Coronary artery (tissue), 2 donors: ENCODE measurements at regions not wholly inside any gene's neighbourhood (a gene's known extent, or its start where the extent isn't known, plus 50 kb on each side); places are given as distances from the start of the nearest gene placed in this dataset.

Experiments
- DNase-seq: peaks from one replicate; pipeline ENCODE4 v3.0.0-alpha.2; 2017; ENCODE audit warnings: low spot score
- H3K27ac ChIP-seq, 2 donors: fragments of 200-600 bp; sonication (generic); one replicate each; pipeline ENCODE4 v1.5.1; 2016 to 2019
- H3K4me3 ChIP-seq: fragments of 200-600 bp; sonication (generic); 2 replicates; pipeline ENCODE4 v1.5.1; 2016; ENCODE audit warnings: mild to moderate bottlenecking, moderate library complexity
- TF ChIP-seq, protein P1 (sequence below): fragments of 200-600 bp; sonication (generic); IDR thresholded peaks from one replicate; pipeline ENCODE4 v1.5.1; 2019; ENCODE audit warnings: antibody characterized with exemption

DNA sequence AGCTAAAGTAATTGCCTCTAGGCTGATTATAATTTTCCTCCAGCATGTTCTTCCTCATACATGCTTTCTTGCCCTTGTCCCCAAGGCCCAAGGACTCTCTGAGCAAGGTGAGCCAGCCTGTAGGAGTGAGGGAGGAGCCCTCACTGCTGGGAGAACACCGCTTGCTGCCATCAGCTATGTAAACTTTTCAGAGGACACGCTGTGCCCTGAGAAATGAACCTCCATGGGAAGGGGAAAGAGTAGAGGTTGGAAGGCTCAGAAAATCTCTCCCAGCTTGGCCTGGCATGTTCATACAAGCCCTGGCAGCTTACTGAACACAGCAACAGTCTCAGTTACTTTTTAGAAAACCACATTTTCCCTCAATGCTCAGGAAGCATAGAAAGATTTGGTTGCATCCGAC is 103.0 kb upstream of the SLC24A5 start:
- TF ChIP-seq, protein P1, sequence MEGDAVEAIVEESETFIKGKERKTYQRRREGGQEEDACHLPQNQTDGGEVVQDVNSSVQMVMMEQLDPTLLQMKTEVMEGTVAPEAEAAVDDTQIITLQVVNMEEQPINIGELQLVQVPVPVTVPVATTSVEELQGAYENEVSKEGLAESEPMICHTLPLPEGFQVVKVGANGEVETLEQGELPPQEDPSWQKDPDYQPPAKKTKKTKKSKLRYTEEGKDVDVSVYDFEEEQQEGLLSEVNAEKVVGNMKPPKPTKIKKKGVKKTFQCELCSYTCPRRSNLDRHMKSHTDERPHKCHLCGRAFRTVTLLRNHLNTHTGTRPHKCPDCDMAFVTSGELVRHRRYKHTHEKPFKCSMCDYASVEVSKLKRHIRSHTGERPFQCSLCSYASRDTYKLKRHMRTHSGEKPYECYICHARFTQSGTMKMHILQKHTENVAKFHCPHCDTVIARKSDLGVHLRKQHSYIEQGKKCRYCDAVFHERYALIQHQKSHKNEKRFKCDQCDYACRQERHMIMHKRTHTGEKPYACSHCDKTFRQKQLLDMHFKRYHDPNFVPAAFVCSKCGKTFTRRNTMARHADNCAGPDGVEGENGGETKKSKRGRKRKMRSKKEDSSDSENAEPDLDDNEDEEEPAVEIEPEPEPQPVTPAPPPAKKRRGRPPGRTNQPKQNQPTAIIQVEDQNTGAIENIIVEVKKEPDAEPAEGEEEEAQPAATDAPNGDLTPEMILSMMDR: no peak
- H3K4me3 ChIP-seq: no peak overlapping the region
- no peak overlapping the region for H3K27ac ChIP-seq
- DNase-seq: no peak

DNA sequence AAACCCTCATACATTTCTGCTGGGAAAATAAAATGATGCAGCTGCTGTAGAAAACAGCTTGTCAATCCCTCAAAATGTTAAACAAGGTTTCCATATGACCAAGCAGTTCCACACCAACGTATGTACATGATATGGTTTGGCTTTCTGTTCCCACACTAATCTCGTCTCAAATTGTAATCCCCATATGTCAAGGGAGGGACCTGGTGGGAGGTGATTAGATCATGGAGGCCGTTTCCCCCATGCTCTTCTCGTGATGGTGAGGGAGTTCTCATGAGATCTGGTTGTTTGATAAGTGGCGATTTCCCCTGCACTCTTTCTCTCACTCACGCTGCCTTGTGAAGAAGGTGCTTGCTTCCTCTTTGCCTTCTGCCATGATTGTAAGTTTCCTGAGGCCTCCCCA is 100.6 kb upstream of the SLC24A5 start:
- Histone ChIP-seq H3K4me3 (no peak overlapping the region), H3K27ac (no peak overlapping the region)
- TF ChIP-seq, protein P1: no peak
- no peak for DNase-seq

DNA sequence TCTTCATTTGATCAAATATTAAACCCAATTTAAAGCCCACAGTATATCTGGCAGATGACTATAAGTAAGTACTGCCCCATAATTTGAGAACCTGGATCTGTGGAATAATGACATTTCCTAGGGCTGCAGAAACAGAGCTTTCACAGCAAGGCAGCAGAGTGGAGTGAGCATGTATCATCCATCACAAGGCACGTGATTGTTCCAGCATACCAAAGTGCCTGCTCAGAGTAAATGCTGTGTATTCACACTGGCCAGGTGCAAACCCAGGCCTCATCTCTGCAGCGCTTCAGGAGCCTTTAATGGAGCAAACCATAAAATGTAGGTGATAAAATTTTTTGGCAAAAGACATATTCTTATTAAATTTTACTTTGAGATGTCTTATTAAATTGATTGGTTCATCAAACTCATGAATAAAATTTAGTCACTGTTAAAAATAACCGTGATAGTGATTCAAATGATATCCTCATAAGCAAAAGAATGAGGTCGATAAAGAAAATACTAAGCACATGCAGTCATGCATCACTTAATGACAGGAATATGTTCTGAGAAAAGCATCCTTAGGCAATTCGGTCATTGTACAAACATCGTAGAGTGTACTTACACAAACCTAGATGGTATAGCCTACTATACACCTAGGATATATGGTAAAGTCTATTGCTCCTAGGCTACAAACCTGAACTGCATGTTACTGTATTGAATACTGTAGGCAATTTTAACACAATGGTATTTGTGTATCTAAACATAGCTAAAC is 99.3 kb upstream of the SLC24A5 start:
- TF ChIP-seq, protein P1: no peak
- Histone ChIP-seq H3K27ac (no peak overlapping the region), H3K4me3 (no peak overlapping the region)
- DNase-seq: no peak

DNA sequence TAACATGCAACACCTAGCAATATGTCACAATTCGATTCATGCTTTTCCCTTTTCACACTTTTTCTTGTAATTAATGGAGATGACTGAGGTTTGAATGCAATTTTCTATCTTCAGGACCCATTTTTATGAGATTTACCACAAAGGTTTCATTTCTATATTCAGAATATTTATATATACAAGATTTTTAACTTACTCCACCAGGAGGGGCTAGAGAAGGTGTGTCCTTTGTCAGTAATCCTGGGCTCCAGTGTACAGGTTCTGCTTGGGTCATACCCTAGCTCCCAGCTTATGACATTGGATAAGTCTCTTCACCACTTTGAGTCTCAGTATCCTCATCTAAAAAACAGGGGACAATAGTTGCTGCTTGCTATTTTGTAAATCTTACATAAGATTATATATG is 95.7 kb upstream of the SLC24A5 start:
- Histone ChIP-seq H3K27ac (no peak overlapping the region), H3K4me3 (no peak overlapping the region)
- TF ChIP-seq, protein P1: no peak
- no peak for DNase-seq

DNA sequence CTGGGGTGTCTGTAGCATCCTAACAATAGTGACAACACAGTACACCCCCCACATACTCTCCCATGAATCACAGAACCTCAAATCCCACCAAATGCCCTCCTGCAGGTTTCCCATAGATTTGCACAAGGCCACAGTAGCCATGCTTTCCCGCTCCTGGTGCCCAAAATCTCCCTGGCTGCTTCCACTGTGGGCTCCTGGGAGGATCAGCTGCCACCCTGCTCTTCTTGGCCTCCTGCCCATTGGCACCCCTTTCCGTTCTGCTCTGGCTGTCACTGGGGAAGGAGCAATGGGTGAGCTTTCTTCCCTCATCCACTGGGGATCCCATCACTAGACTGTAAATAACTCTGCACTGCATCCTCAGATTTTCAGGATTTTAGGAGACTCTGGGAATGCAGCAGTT is 92.1 kb upstream of the SLC24A5 start:
- Histone ChIP-seq H3K27ac (no peak overlapping the region), H3K4me3 (no peak overlapping the region)
- TF ChIP-seq, protein P1: no peak
- no peak for DNase-seq

DNA sequence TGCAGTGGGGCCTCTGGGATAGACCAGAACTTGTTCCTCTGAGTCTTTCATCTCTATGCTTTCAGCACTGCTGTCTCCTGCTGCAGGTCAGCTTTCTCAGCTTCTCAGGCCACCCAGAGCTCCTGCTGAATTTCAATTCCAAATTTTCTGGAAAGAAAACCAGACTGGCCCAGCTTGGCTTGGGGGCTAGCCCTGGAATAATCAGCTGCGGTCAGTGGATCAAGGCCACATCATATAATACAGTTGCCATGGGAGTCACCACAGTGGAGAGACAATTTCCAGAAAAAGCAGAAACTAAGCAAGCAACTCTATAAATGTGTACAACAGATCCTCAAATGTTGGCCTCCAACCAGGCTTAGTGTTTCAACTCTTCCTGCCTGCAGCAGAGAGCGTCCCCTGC is 91.1 kb upstream of the SLC24A5 start:
- TF ChIP-seq, protein P1: no peak
- no peak for DNase-seq
- no peak overlapping the region for H3K27ac ChIP-seq
- no peak overlapping the region for H3K4me3 ChIP-seq

DNA sequence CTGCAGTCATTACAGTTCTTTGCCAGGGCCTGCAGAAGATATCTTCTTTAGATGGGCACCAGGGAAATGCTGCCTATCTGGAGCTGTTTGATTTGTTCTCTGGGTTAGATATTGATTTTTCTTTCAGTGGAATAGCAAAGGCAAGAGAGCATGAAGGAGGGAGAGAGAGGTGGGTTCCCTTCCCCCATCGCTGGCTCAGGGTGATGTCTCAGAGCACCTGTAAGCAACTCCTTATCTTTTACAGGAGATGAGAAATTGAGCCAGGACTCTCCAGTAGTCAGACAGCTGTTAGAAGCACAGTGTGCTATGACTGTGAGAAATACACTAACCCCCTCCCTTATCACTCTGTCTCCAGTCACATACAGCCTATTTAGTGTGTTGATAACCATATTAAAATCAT is 89.3 kb upstream of the SLC24A5 start:
- no peak overlapping the region for H3K4me3 ChIP-seq
- no peak overlapping the region for H3K27ac ChIP-seq
- TF ChIP-seq, protein P1: no peak
- DNase-seq: no peak
